ENCODE measurements at regions not wholly inside any gene's neighbourhood (a gene's known extent, or its start where the extent isn't known, plus 50 kb on each side); places are given as distances from the start of the nearest gene placed in this dataset.

DNA sequence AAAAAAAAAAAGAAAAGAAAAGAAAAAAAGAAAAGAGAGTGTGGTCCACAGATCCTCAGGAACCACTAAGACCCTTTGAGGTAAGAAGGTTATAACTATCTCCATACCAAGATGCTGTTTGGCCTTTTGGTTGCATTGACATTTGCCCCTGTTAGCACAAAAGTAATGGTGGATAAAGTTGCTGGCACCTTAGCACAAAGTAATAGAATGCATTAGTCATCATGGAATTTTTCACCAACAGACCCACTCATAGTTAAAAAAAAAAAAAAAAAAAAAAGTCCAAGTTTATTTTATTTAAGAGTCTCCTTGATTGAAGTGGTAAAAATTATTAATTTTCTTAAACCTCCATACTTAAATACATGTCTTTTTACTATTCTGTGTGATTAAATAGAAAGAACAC lies 78.4 kb upstream of the RBPJ start:
- TF ChIP-seq POLR2A (IDR thresholded peaks at IDR 0.05; ENCODE audit: low read depth) (no peak), POLR2AphosphoS5 (IDR thresholded peaks at IDR 0.05) (no peak)
- TF ChIP-seq, protein P1, sequence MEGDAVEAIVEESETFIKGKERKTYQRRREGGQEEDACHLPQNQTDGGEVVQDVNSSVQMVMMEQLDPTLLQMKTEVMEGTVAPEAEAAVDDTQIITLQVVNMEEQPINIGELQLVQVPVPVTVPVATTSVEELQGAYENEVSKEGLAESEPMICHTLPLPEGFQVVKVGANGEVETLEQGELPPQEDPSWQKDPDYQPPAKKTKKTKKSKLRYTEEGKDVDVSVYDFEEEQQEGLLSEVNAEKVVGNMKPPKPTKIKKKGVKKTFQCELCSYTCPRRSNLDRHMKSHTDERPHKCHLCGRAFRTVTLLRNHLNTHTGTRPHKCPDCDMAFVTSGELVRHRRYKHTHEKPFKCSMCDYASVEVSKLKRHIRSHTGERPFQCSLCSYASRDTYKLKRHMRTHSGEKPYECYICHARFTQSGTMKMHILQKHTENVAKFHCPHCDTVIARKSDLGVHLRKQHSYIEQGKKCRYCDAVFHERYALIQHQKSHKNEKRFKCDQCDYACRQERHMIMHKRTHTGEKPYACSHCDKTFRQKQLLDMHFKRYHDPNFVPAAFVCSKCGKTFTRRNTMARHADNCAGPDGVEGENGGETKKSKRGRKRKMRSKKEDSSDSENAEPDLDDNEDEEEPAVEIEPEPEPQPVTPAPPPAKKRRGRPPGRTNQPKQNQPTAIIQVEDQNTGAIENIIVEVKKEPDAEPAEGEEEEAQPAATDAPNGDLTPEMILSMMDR (IDR thresholded peaks at IDR 0.05): no peak

Data from esophagus muscularis mucosa (tissue), 3 donors.